Effector memory CD4-positive, alpha-beta T cell (primary cell): ENCODE measurements at regions not wholly inside any gene's neighbourhood (a gene's known extent, or its start where the extent isn't known, plus 50 kb on each side); places are given as distances from the start of the nearest gene placed in this dataset.

Experiments used
- DNase-seq, 3 donors: peaks; one replicate each; pipeline ENCODE4 v3.0.0-alpha.2; 2020
- H3K27ac ChIP-seq: 2 replicates; pipeline ENCODE4 v1.7.0; 2013; ENCODE audit warnings: mild to moderate bottlenecking, low read length, moderate library complexity; ENCODE audit not compliant: insufficient read depth, poor library complexity, severe bottlenecking
- H3K27me3 ChIP-seq: replicated peaks from 2 replicates; pipeline ENCODE4 v1.7.0; 2013; ENCODE audit warnings: mild to moderate bottlenecking, low read length; ENCODE audit not compliant: insufficient read depth, control insufficient read depth, poor library complexity, severe bottlenecking
- H3K36me3 ChIP-seq: 2 replicates; pipeline ENCODE4 v1.7.0; 2013; ENCODE audit warnings: mild to moderate bottlenecking, low read length, moderate library complexity; ENCODE audit not compliant: control insufficient read depth, insufficient read depth
- H3K4me1 ChIP-seq: 2 replicates; pipeline ENCODE4 v1.7.0; 2013; ENCODE audit warnings: low read length, mild to moderate bottlenecking; ENCODE audit not compliant: control insufficient read depth, insufficient read depth, poor library complexity, severe bottlenecking
- H3K4me3 ChIP-seq: 2 replicates; pipeline ENCODE4 v1.7.0; 2013; ENCODE audit warnings: low read length, low read depth, mild to moderate bottlenecking; ENCODE audit not compliant: insufficient read depth, poor library complexity, severe bottlenecking
- H3K9me3 ChIP-seq: 2 replicates; pipeline ENCODE4 v1.7.0; 2013; ENCODE audit warnings: mild to moderate bottlenecking, low read length, moderate library complexity; ENCODE audit not compliant: control insufficient read depth

DNA sequence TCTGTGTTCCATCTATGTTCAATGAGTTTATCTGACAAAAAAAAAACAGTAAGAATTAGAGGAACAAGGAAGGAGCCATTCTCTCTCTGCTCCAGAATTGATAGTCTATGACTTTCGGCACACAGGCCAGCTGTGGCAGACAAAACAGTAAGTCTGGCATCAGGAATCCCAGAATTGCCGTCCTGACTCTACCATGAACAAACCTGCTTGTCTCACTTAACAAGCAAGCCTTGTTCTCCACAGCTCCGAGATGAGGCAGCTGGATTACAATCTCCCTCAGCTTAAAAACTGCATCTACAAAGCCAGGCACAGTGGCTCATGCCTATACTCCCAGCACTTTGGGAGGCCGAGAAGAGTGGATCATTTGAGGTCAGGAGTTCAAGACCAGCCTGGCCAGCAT, 153.6 kb upstream of the TMCC3 start:
- DNase-seq = no peak
- H3K36me3 ChIP-seq = no peaks in the 10 kb centered on the region

DNA sequence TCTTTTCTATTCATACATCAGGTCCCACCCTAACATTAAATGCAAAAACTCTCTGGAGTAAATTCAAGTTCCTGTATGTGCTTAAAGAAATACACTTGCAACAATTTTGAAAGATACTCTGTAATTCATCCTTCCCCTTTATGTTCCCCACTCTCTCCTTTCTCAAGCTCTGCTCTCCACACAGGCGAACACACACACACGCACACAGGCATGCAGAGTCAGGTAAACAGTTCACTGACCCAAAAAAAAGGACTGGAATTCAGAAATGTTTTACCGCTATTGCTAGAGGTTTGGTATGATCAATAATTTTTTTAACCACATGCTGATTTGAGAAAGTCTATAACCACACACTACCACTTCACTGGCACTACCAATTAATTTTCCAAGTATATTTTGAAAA, 152.4 kb upstream of the TMCC3 start:
- no peak for DNase-seq
- Histone ChIP-seq H3K4me3 (no peak overlapping the region), H3K27me3 (no peaks in the 10 kb centered on the region), H3K36me3 (no peaks in the 10 kb centered on the region), H3K27ac (no peak overlapping the region), H3K9me3 (no peaks in the 10 kb centered on the region), H3K4me1 (no peaks in the 10 kb centered on the region)

More for the DNA sequence above, 153.6 kb upstream of the TMCC3 start:
- Histone ChIP-seq H3K4me3 (no peak overlapping the region), H3K9me3 (no peaks in the 10 kb centered on the region), H3K4me1 (no peaks in the 10 kb centered on the region), H3K27me3 (no peaks in the 10 kb centered on the region), H3K27ac (no peak overlapping the region)

DNA sequence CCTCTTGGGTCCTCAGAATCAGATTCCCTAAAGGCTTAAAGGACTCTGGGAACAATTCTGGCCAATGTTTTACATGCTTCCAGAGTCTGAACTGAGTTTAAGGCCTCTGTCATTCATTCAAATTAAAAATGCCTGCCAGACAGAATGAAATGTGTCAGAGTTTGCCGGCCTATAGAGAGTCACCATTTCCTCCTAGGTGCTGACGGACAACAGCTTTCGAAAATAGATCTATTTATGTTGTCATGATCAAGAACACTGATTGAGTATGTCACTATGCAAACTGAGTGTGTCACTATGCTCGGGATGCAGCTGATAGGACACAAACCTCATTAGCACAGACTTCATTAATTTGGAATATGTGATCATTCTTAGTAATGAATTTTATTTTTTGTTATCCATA, 151.4 kb upstream of the TMCC3 start:
- Histone ChIP-seq H3K27ac (no peak overlapping the region), H3K4me1 (no peaks in the 10 kb centered on the region), H3K27me3 (no peaks in the 10 kb centered on the region), H3K4me3 (no peak overlapping the region), H3K36me3 (no peaks in the 10 kb centered on the region), H3K9me3 (no peaks in the 10 kb centered on the region)
- DNase-seq = no peak

DNA sequence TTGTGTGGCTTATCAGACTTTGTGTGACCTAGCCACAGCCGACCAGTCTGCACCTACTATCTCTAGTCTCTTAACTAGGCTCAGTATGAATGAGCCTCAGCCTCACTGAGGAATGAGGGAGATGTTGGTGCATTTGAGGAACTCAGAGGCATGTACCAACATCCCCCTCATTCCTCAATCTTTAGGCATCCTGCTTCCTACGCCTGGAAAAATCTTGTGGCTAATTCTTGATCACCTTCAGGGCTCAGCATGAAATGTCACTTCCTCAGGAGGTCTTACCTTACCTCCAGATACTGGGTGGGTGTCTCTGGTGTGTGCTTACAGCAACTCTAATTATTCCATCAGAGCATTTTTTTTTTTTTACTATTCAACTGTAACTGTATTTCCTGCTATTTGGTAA, 148.8 kb upstream of the TMCC3 start:
- no peak for DNase-seq
- no peaks in the 10 kb centered on the region for H3K36me3 ChIP-seq
- H3K4me1 ChIP-seq = no peaks in the 10 kb centered on the region
- no peak overlapping the region for H3K27ac ChIP-seq
- H3K9me3 ChIP-seq = no peaks in the 10 kb centered on the region
- H3K4me3 ChIP-seq = no peak overlapping the region
- no peaks in the 10 kb centered on the region for H3K27me3 ChIP-seq

DNA sequence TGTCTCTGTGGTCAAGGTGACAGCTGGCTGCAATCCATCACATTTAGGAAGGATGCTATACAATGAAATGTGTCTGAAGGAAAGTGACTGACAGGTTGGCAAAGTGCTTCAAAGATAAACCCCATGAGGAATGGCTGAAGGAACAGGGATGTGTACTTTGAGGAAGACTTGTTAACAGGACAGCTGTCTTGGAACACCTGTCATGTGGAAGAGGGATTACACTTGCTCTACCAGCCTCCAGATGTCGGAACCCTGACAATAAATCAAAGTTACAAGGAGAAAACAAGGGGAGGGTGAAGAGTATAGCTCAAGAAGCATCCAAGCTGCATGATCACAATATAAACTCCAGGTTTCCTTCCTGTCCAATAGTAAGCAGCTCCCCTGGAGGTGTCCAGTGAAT, 147.8 kb upstream of the TMCC3 start:
- H3K9me3 ChIP-seq = no peaks in the 10 kb centered on the region
- H3K4me3 ChIP-seq = no peak overlapping the region
- H3K27ac ChIP-seq = no peak overlapping the region
- no peaks in the 10 kb centered on the region for H3K27me3 ChIP-seq
- no peaks in the 10 kb centered on the region for H3K36me3 ChIP-seq
- H3K4me1 ChIP-seq = no peaks in the 10 kb centered on the region
- no peak for DNase-seq

DNA sequence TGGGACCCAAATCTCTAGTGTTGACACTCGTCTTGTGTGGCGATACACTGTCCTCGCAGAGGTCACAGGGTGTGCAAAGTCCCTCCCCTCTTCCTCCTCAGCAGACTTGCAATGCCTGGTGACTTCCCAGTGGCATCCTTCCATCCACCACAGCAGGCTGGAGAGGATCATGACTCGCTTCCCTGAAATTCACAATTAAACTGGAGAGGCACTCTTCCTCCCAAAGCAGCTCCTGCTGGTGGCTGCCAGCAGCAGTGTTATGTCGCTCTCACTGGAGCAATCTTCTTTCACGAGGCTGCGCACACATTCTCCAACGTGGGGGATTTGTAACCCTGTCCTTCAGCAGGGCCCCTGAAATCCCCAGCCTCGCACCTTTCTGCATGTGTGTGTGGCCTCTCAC, 145.2 kb upstream of the TMCC3 start:
- no peaks in the 10 kb centered on the region for H3K27me3 ChIP-seq
- no peaks in the 10 kb centered on the region for H3K9me3 ChIP-seq
- H3K27ac ChIP-seq = no peak overlapping the region
- no peaks in the 10 kb centered on the region for H3K4me1 ChIP-seq
- no peaks in the 10 kb centered on the region for H3K36me3 ChIP-seq
- no peak overlapping the region for H3K4me3 ChIP-seq
- no peak for DNase-seq

DNA sequence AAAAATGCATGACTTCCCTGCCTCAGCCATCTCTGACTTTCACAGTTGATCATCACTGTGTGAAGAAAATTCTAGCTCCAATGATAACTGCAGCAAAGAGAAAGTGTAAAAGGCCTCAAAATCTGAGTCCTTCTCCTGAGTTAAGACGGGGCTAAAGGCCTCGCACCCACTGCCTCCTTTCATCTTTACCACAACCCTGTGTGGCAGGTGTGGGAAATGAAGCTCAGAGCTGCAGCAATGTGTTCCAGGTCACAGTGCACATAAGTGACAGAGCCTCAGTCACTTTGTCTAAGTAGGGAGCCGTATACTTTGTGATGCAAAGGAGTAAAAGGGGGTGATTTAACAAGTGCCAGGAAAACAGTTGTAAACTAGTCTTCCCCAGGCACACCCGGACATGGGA, 144.7 kb upstream of the TMCC3 start:
- no peak for DNase-seq
- Histone ChIP-seq H3K4me3 (no peak overlapping the region), H3K36me3 (no peaks in the 10 kb centered on the region), H3K4me1 (no peaks in the 10 kb centered on the region), H3K9me3 (no peaks in the 10 kb centered on the region), H3K27ac (no peak overlapping the region), H3K27me3 (no peaks in the 10 kb centered on the region)

DNA sequence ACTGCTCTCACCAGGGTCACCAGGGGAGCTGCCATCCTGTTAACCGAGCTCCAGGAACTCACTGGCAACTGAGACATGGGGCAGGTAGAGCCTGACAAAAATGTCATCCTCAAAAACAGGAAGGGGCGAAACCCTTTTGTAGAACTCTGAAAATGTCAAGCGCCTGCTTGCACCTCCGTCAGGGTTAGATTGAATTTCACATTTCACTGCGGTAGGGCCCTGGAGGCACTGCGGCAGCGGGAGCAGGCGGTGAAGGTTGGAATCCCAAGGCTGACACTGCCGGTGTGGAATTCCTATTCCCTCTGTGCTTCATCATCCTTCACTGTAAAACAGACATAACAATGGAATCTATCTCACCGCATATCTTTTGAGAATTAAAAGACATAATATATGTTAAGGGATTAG, 142.8 kb upstream of the TMCC3 start:
- Histone ChIP-seq H3K36me3 (no peaks in the 10 kb centered on the region), H3K27me3 (no peaks in the 10 kb centered on the region), H3K27ac (no peak overlapping the region), H3K4me3 (no peak overlapping the region), H3K4me1 (no peaks in the 10 kb centered on the region), H3K9me3 (no peaks in the 10 kb centered on the region)
- no peak for DNase-seq

DNA sequence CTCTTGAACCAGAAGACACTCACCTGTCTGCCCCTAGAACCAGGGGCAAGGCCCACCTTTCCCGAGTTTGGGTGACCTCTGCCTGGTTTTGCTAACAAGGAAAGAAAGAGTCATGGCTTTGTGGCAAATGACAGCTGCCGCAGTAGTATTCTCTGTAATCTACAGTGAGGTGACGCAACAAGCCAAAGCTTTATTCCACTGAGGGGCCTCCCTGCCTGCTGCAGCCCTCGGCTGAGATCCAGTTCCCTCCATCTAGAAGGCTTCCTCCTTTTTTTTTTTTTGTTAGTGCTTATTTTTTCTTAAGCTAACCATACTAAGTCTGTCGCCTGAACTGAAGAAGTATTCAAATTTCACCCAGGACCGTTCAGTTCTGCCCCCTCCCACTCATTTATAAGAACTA, 142.3 kb upstream of the TMCC3 start:
- DNase-seq = no peak
- H3K9me3 ChIP-seq = no peaks in the 10 kb centered on the region
- no peak overlapping the region for H3K4me3 ChIP-seq
- H3K4me1 ChIP-seq = no peaks in the 10 kb centered on the region
- H3K27ac ChIP-seq = no peak overlapping the region
- no peaks in the 10 kb centered on the region for H3K27me3 ChIP-seq
- no peaks in the 10 kb centered on the region for H3K36me3 ChIP-seq

DNA sequence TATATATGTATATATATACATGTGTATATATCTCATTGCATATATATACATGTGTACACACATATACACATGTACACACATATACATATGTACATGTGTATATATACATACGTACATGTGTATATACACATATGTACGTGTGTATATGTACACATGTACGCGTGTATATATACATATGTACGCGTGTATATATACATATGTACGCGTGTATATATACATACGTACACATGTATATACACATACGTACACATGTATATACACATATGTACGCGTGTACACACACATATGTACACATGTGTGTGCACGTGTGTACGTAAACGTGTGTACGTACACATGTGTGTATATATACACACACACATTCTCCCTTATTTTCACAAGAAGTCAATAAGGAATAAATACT, 141.6 kb upstream of the TMCC3 start:
- no peaks in the 10 kb centered on the region for H3K4me1 ChIP-seq
- no peak overlapping the region for H3K27ac ChIP-seq
- DNase-seq = no peak
- H3K27me3 ChIP-seq = no peaks in the 10 kb centered on the region
- no peaks in the 10 kb centered on the region for H3K36me3 ChIP-seq
- H3K9me3 ChIP-seq = no peaks in the 10 kb centered on the region
- no peak overlapping the region for H3K4me3 ChIP-seq

DNA sequence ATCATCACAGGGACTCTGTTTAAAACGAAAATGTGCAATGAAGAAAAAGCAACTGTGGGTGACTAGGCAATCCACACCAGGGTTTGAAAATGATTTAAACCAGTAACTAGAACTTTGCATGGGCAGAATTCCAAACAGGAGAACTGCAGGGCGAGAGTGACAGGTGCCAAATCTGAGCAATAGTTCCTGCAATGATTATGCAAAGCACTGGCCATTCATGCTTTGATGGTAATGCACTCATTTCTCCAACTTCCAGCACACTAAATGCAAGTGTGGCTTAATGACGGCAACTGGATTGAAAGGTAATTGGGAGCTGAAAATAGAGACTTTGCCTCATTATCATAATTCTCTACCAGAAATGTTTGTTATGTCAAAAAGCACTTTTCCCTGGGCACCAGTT, 140.5 kb upstream of the TMCC3 start:
- DNase-seq = no peak
- no peaks in the 10 kb centered on the region for H3K36me3 ChIP-seq
- H3K4me1 ChIP-seq = no peaks in the 10 kb centered on the region
- no peaks in the 10 kb centered on the region for H3K27me3 ChIP-seq
- H3K9me3 ChIP-seq = no peaks in the 10 kb centered on the region
- no peak overlapping the region for H3K4me3 ChIP-seq
- H3K27ac ChIP-seq = no peak overlapping the region
